GM12878 (cell line): ENCODE measurements at regions not wholly inside any gene's neighbourhood (a gene's known extent, or its start where the extent isn't known, plus 50 kb on each side); places are given as distances from the start of the nearest gene placed in this dataset.

ENCODE experiments used
- ATAC-seq: fragments of 200-7000 bp; cut with Tn5 transposase; 3 replicates; pipeline ENCODE4 v1.9.1; 2020; ENCODE audit warnings: mild to moderate bottlenecking, moderate library complexity
- BruUV-seq: library from RNA; stranded (reverse); fragments of 400-500 nt; replicated peaks from 2 replicates; lab custom pipeline; 2021; lab: Mats Ljungman, UMichigan
- CTCF ChIA-PET: fragments of 300-600 bp; sonication (Branson Sonifier 250); formaldehyde crosslinking; extraction: SDS; loops from one replicate; lab custom pipeline; 2021; ENCODE audit warnings: inconsistent platforms; lab: Yijun Ruan, JAX
- POLR2A ChIA-PET: fragments of 350-600 bp; formaldehyde crosslinking; extraction: SDS; loops from one replicate; lab custom pipeline; 2021; ENCODE audit warnings: inconsistent platforms; lab: Charles Lee
- RAD21 ChIA-PET: fragments of 300-600 bp; sonication (Branson Sonifier 250); formaldehyde crosslinking; loops from one replicate; lab custom pipeline; 2023; ENCODE audit warnings: antibody characterized with exemption; ENCODE audit not compliant: unreplicated experiment; lab: Charles Lee
- SMC1A ChIA-PET: fragments of 300-600 bp; sonication (Branson Sonifier 250); formaldehyde crosslinking; loops from one replicate; lab custom pipeline; 2023; ENCODE audit not compliant: unreplicated experiment, uncharacterized antibody; lab: Charles Lee
- DNase-seq: peaks from one replicate; pipeline ENCODE4 v3.0.0-alpha.2; 2011; ENCODE audit warnings: low read depth, low spot score
- FAIRE-seq: peaks from 3 replicates; lab custom pipeline; 2011; peaks lifted over from hg19 to GRCh38; lab: Jason Lieb, UNC
- H2AFZ ChIP-seq: 2 replicates; pipeline ENCODE4 v1.6.0; 2011; ENCODE audit warnings: low read depth, low read length, control low read depth; ENCODE audit not compliant: control insufficient read depth
- H3K27ac ChIP-seq: 2 replicates; pipeline ENCODE4 v1.5.1; 2011; ENCODE audit warnings: control low read depth; ENCODE audit not compliant: control insufficient read depth, insufficient read depth
- H3K27me3 ChIP-seq, 2 experiments: replicated peaks in 1 of 2; 2 replicates each; pipeline versions ENCODE4 v1.6.0 to v1.6.1; 2011; ENCODE audit warnings: low read length in 1 of 2; ENCODE audit not compliant: control insufficient read depth in 2 of 2, insufficient read depth in 2 of 2
- H3K36me3 ChIP-seq, 2 experiments: 2 replicates each; pipeline ENCODE4 v1.5.1; 2011; ENCODE audit warnings: low read length in 1 of 2; ENCODE audit not compliant: control insufficient read depth in 2 of 2, insufficient read depth in 2 of 2
- H3K4me1 ChIP-seq: 2 replicates; pipeline ENCODE4 v1.6.1; 2011; ENCODE audit warnings: mild to moderate bottlenecking, low read length, moderate library complexity, mixed read lengths; ENCODE audit not compliant: control insufficient read depth, insufficient read depth
- H3K4me2 ChIP-seq: 2 replicates; pipeline ENCODE4 v1.6.0; 2011; ENCODE audit warnings: control low read depth; ENCODE audit not compliant: control insufficient read depth, insufficient read depth
- H3K4me3 ChIP-seq: fragments of 200-600 bp; sonication (generic); 2 replicates; pipeline ENCODE4 v1.5.1; 2016
- H3K79me2 ChIP-seq: 2 replicates; pipeline ENCODE4 v1.6.0; 2011; ENCODE audit warnings: low read length; ENCODE audit not compliant: control insufficient read depth, insufficient read depth
- H3K9ac ChIP-seq: 2 replicates; pipeline ENCODE4 v1.8.0; 2011; ENCODE audit warnings: low read length, control low read depth, mixed read lengths; ENCODE audit not compliant: control insufficient read depth, insufficient read depth
- H3K9me3 ChIP-seq: replicated peaks from 3 replicates; pipeline ENCODE4 v1.5.1; 2011; ENCODE audit warnings: mild to moderate bottlenecking, low read length; ENCODE audit not compliant: control insufficient read depth, insufficient read depth
- H4K20me1 ChIP-seq: 2 replicates; pipeline ENCODE4 v1.6.0; 2011; ENCODE audit not compliant: control insufficient read depth, insufficient read depth
- BRCA1 ChIP-seq: IDR thresholded peaks from 2 replicates; pipeline ENCODE4 v1.6.1; 2011; ENCODE audit warnings: low read depth, low read length, improper control_type of control experiment
- CHD1 ChIP-seq: IDR thresholded peaks from 2 replicates; pipeline ENCODE4 v1.6.1; 2012; ENCODE audit warnings: low read depth, low read length, improper control_type of control experiment
- CREB1 ChIP-seq: IDR thresholded peaks from 2 replicates; pipeline ENCODE4 v1.6.1; 2012; ENCODE audit warnings: low read depth, mild to moderate bottlenecking, inconsistent platforms
- DPF2 ChIP-seq: fragments of 450-650 bp; IDR thresholded peaks from 2 replicates; pipeline ENCODE4 v1.6.1; 2017; ENCODE audit warnings: mild to moderate bottlenecking
- EP300 ChIP-seq, 2 experiments: fragments of 150-350 bp in 1 of 2; IDR thresholded peaks; 2 replicates each; pipeline ENCODE4 v1.6.1; 2011 to 2012; ENCODE audit warnings: low read depth in 2 of 2, low read length in 2 of 2, borderline replicate concordance in 1 of 2, improper control_type of control experiment in 1 of 2, inconsistent platforms in 1 of 2; ENCODE audit not compliant: control insufficient read depth in 1 of 2
- ESRRA ChIP-seq: IDR thresholded peaks from 2 replicates; pipeline ENCODE4 v1.6.1; 2012; ENCODE audit warnings: mild to moderate bottlenecking, low read length, improper control_type of control experiment
- EZH2 ChIP-seq: IDR thresholded peaks from 2 replicates; pipeline ENCODE4 v1.6.1; 2012; ENCODE audit warnings: low read depth, mild to moderate bottlenecking, control low read depth, inconsistent platforms, low read length, borderline replicate concordance; ENCODE audit not compliant: control insufficient read depth
- GABPA ChIP-seq: IDR thresholded peaks from 2 replicates; pipeline ENCODE4 v1.6.1; 2014; ENCODE audit warnings: antibody characterized with exemption, low read depth, mild to moderate bottlenecking, inconsistent platforms
- MYC ChIP-seq: IDR thresholded peaks from 2 replicates; pipeline ENCODE4 v1.6.1; 2011; ENCODE audit warnings: mild to moderate bottlenecking, low read length, moderate library complexity, inconsistent platforms; ENCODE audit not compliant: insufficient read depth, insufficient replicate concordance, insufficient read length, severe bottlenecking
- POLR2A ChIP-seq: IDR thresholded peaks from 2 replicates; pipeline ENCODE4 v1.6.1; 2011; ENCODE audit warnings: low read depth, mild to moderate bottlenecking, low read length
- POU2F2 ChIP-seq: IDR thresholded peaks from 3 replicates; pipeline ENCODE4 v1.6.1; 2011; ENCODE audit warnings: low read depth, mild to moderate bottlenecking, low read length, borderline replicate concordance
- REST ChIP-seq: IDR thresholded peaks from 2 replicates; pipeline ENCODE4 v1.6.1; 2012; ENCODE audit warnings: mild to moderate bottlenecking, low read depth, low read length
- SMAD1 ChIP-seq: fragments of 450-650 bp; IDR thresholded peaks from 2 replicates; pipeline ENCODE4 v1.6.1; 2018; ENCODE audit warnings: mild to moderate bottlenecking, low read depth; ENCODE audit not compliant: partially characterized antibody
- SP1 ChIP-seq: IDR thresholded peaks from one replicate; pipeline ENCODE4 v1.6.1; 2011; ENCODE audit warnings: low read depth, low read length
- SREBF2 ChIP-seq: IDR thresholded peaks from 2 replicates; pipeline ENCODE4 v1.6.1; 2012; ENCODE audit warnings: mild to moderate bottlenecking, low read length
- ZSCAN29 ChIP-seq: fragments of 450-650 bp; IDR thresholded peaks from 2 replicates; pipeline ENCODE4 v1.6.1; 2017; ENCODE audit warnings: mild to moderate bottlenecking, moderate library complexity
- WGBS: methylation state at CpG from one replicate; pipeline ENCODE4 v1.1.6; 2016; ENCODE audit warnings: low lambda C conversion rate; ENCODE audit not compliant: insufficient replicate concordance, insufficient coverage; ENCODE audit errors: missing lambda C conversion rate; 5-methylcytosine and 5-hydroxymethylcytosine counted together
- in situ Hi-C: fragments of 300-500 bp; cut with MboI; formaldehyde crosslinking; loops from 9 replicates; pipeline ENCODE4 v1.14.3; 2018; ENCODE audit warnings: mixed read lengths
- intact Hi-C: fragments of 100-400 bp; cut with micrococcal nuclease; formaldehyde crosslinking; loops from one replicate; pipeline ENCODE4 v1.14.2; 2022; ENCODE audit not compliant: unreplicated experiment
- TF ChIP-seq, protein P1 (sequence below): fragments of 450-650 bp; IDR thresholded peaks from 2 replicates; pipeline ENCODE4 v1.6.1; 2016; ENCODE audit warnings: mild to moderate bottlenecking, moderate library complexity, borderline replicate concordance

GRCh38 chr6:22409486-22409885, 112.7 kb upstream of the PRL start:
- CTCF ChIA-PET = interaction anchor here (0.7 kb wide), 1 partner anchor 21 kb away, joined by 3 read pairs; no protein-coding TSS in a partner anchor
- Histone ChIP-seq H3K4me1 (no peaks in the 10 kb centered on the region), H4K20me1 (no peaks in the 10 kb centered on the region), H3K36me3 (no peaks in the 10 kb centered on the region), H3K4me2 (no peak overlapping the region), H3K79me2 (no peaks in the 10 kb centered on the region), H3K9me3 (no peaks in the 10 kb centered on the region), H3K9ac (no peak overlapping the region), H3K27ac (no peak overlapping the region), H3K4me3 (no peak overlapping the region), H3K27me3 (no peaks in the 10 kb centered on the region), H2AFZ (no peak overlapping the region)
- RAD21 ChIA-PET = no interaction called here
- intact Hi-C loops (no loop called here), in situ Hi-C loops (no loop called here)
- WGBS = 45% methylated on average over 1 of the region's 1 CpG
- no TSS peak for BruUV-seq
- TF ChIP-seq SMAD1 (no peak), CHD1 (no peak), MYC (no peak), POU2F2 (no peak), GABPA (no peak), EP300 (IDR thresholded peaks at IDR 0.05; ENCODE audit: borderline replicate concordance in 1 of 2, control insufficient read depth in 1 of 2, low read depth in 2 of 2, low read length in 2 of 2) (no peak), CREB1 (no peak), ZSCAN29 (no peak), SP1 (no peak), EZH2 (no peak), REST (no peak), ESRRA (no peak), BRCA1 (no peak), POLR2A (no peak), SREBF2 (no peak), DPF2 (no peak)
- TF ChIP-seq, protein P1, sequence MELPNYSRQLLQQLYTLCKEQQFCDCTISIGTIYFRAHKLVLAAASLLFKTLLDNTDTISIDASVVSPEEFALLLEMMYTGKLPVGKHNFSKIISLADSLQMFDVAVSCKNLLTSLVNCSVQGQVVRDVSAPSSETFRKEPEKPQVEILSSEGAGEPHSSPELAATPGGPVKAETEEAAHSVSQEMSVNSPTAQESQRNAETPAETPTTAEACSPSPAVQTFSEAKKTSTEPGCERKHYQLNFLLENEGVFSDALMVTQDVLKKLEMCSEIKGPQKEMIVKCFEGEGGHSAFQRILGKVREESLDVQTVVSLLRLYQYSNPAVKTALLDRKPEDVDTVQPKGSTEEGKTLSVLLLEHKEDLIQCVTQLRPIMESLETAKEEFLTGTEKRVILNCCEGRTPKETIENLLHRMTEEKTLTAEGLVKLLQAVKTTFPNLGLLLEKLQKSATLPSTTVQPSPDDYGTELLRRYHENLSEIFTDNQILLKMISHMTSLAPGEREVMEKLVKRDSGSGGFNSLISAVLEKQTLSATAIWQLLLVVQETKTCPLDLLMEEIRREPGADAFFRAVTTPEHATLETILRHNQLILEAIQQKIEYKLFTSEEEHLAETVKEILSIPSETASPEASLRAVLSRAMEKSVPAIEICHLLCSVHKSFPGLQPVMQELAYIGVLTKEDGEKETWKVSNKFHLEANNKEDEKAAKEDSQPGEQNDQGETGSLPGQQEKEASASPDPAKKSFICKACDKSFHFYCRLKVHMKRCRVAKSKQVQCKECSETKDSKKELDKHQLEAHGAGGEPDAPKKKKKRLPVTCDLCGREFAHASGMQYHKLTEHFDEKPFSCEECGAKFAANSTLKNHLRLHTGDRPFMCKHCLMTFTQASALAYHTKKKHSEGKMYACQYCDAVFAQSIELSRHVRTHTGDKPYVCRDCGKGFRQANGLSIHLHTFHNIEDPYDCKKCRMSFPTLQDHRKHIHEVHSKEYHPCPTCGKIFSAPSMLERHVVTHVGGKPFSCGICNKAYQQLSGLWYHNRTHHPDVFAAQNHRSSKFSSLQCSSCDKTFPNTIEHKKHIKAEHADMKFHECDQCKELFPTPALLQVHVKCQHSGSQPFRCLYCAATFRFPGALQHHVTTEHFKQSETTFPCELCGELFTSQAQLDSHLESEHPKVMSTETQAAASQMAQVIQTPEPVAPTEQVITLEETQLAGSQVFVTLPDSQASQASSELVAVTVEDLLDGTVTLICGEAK = no peak
- SMC1A ChIA-PET = interaction anchor here (1.1 to 1.3 kb wide), 2 partner anchors 17 to 302 kb away, joined by 3 read pairs; no protein-coding TSS in a partner anchor
- no peak for FAIRE-seq
- POLR2A ChIA-PET = interaction anchor here (0.8 kb wide), 1 partner anchor 11 kb away, joined by 3 read pairs; no protein-coding TSS in a partner anchor
- ATAC-seq = no peak
- DNase-seq = no peak
